ENCODE measurements at regions not wholly inside any gene's neighbourhood (a gene's known extent, or its start where the extent isn't known, plus 50 kb on each side); places are given as distances from the start of the nearest gene placed in this dataset.

GRCh38 chr4:153931804-153932203 lies 142.9 kb upstream of the SFRP2 start:
- WGBS (ENCODE audit: insufficient coverage), result 100% methylated on average over 1 of the region's 1 CpG

GRCh38 chr4:153929675-153930074 lies 140.8 kb upstream of the SFRP2 start:
- Mint-ChIP-seq H3K27ac (no peak overlapping the region), H3K9me3 (no peaks in the 10 kb centered on the region), H3K27me3 (peaks cover 10 to 26% of the 10 kb centered on the region in 2 donors), H3K4me1 (no peaks in the 10 kb centered on the region), H3K36me3 (no peaks in the 10 kb centered on the region), H3K4me3 (no peak overlapping the region)
- Histone ChIP-seq H3K36me3 (ENCODE audit: control insufficient read depth in 2 of 2, extremely low read depth in 1 of 2, insufficient read depth in 1 of 2, low read length in 1 of 2) (no peaks in the 10 kb centered on the region), H3K27me3 (replicated peaks in 1 of 2; ENCODE audit: control insufficient read depth in 2 of 2, extremely low read depth in 1 of 2, insufficient read depth in 2 of 2, low read length in 1 of 2) (peaks cover 0 to 8% of the 10 kb centered on the region in 2 experiments), H3K4me3 (ENCODE audit: control insufficient read depth in 1 of 2, extremely low read depth in 1 of 2, low read length in 1 of 2) (no peak overlapping the region), H3K27ac (ENCODE audit: low read length) (no peak overlapping the region), H3K9me3 (no peaks in the 10 kb centered on the region), H3K4me1 (ENCODE audit: control insufficient read depth in 1 of 2, extremely low read depth in 1 of 2, insufficient read depth in 2 of 2, low read length in 2 of 2) (no peaks in the 10 kb centered on the region)
- WGBS (ENCODE audit: insufficient coverage), result no CpG with 5 or more reads among the region's 5 CpGs
- CTCF ChIA-PET, result no interaction called here
- DNase-seq, result no peak
- ATAC-seq (replicated peaks in 1 of 4), result no peak
- POLR2A ChIA-PET, result no interaction called here

More at GRCh38 chr4:153931804-153932203, 142.9 kb upstream of the SFRP2 start:
- peaks cover 0 to 8% of the 10 kb centered on the region in 2 experiments for H3K27me3 ChIP-seq (replicated peaks in 1 of 2; ENCODE audit: control insufficient read depth in 2 of 2, extremely low read depth in 1 of 2, insufficient read depth in 2 of 2, low read length in 1 of 2)
- Mint-ChIP-seq H3K27ac (no peak overlapping the region), H3K4me3 (no peak overlapping the region), H3K27me3 (peaks cover 19 to 32% of the 10 kb centered on the region in 2 donors), H3K4me1 (peaks cover 0 to 2% (median 0%) of the 10 kb centered on the region in 3 donors), H3K36me3 (no peaks in the 10 kb centered on the region), H3K9me3 (no peaks in the 10 kb centered on the region)
- H3K36me3 ChIP-seq (ENCODE audit: control insufficient read depth in 2 of 2, extremely low read depth in 1 of 2, insufficient read depth in 1 of 2, low read length in 1 of 2), result no peaks in the 10 kb centered on the region
- ChIA-PET POLR2A (no interaction called here), CTCF (no interaction called here)
- DNase-seq (no peak), ATAC-seq (replicated peaks in 1 of 4) (no peak)
- no peaks in the 10 kb centered on the region for H3K4me1 ChIP-seq (ENCODE audit: control insufficient read depth in 1 of 2, extremely low read depth in 1 of 2, insufficient read depth in 2 of 2, low read length in 2 of 2)
- no peaks in the 10 kb centered on the region for H3K9me3 ChIP-seq
- H3K4me3 ChIP-seq (ENCODE audit: control insufficient read depth in 1 of 2, extremely low read depth in 1 of 2, low read length in 1 of 2), result no peak overlapping the region
- no peak overlapping the region for H3K27ac ChIP-seq (ENCODE audit: low read length)

- ChIA-PET CTCF (no interaction called here), POLR2A (interaction anchor here (0.5 to 0.7 kb wide), 2 partner anchors 108 to 291 kb away, joined by 3 read pairs; no protein-coding TSS in a partner anchor)
- Histone ChIP-seq H3K27me3 (replicated peaks in 1 of 2; ENCODE audit: control insufficient read depth in 2 of 2, extremely low read depth in 1 of 2, insufficient read depth in 2 of 2, low read length in 1 of 2) (peaks cover 0 to 5% of the 10 kb centered on the region in 2 experiments), H3K36me3 (ENCODE audit: control insufficient read depth in 2 of 2, extremely low read depth in 1 of 2, insufficient read depth in 1 of 2, low read length in 1 of 2) (no peaks in the 10 kb centered on the region), H3K4me3 (ENCODE audit: control insufficient read depth in 1 of 2, extremely low read depth in 1 of 2, low read length in 1 of 2) (no peak overlapping the region), H3K9me3 (no peaks in the 10 kb centered on the region), H3K27ac (ENCODE audit: low read length) (no peak overlapping the region), H3K4me1 (ENCODE audit: control insufficient read depth in 1 of 2, extremely low read depth in 1 of 2, insufficient read depth in 2 of 2, low read length in 2 of 2) (no peaks in the 10 kb centered on the region)
- DNase-seq, result no peak
- Mint-ChIP-seq H3K36me3 (no peaks in the 10 kb centered on the region), H3K4me1 (no peaks in the 10 kb centered on the region), H3K9me3 (no peaks in the 10 kb centered on the region), H3K4me3 (no peak overlapping the region), H3K27ac (no peak overlapping the region), H3K27me3 (peaks cover 4 to 18% of the 10 kb centered on the region in 2 donors)
- ATAC-seq (replicated peaks in 1 of 4), result no peak
- 59% methylated on average over 3 of the region's 5 CpGs for WGBS (ENCODE audit: insufficient coverage)
Observed at GRCh38 chr4:153927451-153927850, 138.6 kb upstream of the SFRP2 start.

GRCh38 chr4:153922148-153922547 lies 133.3 kb upstream of the SFRP2 start:
- no CpG with 5 or more reads among the region's 2 CpGs for WGBS (ENCODE audit: insufficient coverage)

GRCh38 chr4:153919667-153920066 lies 130.8 kb upstream of the SFRP2 start:
- CTCF ChIA-PET, result no interaction called here
- WGBS (ENCODE audit: insufficient coverage), result 100% methylated on average over 1 of the region's 3 CpGs
- H3K27ac ChIP-seq (ENCODE audit: low read length), result no peak overlapping the region
- ATAC-seq (replicated peaks in 1 of 4) (no peak), DNase-seq (no peak)
- H3K9me3 Mint-ChIP-seq, result no peaks in the 10 kb centered on the region
- H3K36me3 Mint-ChIP-seq, result no peaks in the 10 kb centered on the region
- no peak overlapping the region for H3K4me3 ChIP-seq (ENCODE audit: control insufficient read depth in 1 of 2, extremely low read depth in 1 of 2, low read length in 1 of 2)
- H3K4me1 ChIP-seq (ENCODE audit: control insufficient read depth in 1 of 2, extremely low read depth in 1 of 2, insufficient read depth in 2 of 2, low read length in 2 of 2), result peaks cover 0 to 2% of the 10 kb centered on the region in 2 experiments
- no peaks in the 10 kb centered on the region for H3K36me3 ChIP-seq (ENCODE audit: control insufficient read depth in 2 of 2, extremely low read depth in 1 of 2, insufficient read depth in 1 of 2, low read length in 1 of 2)
- H3K27me3 Mint-ChIP-seq, result peaks cover 0 to 4% of the 10 kb centered on the region in 2 donors
- no peaks in the 10 kb centered on the region for H3K9me3 ChIP-seq
- H3K4me1 Mint-ChIP-seq, result peaks cover 0 to 4% (median 0%) of the 10 kb centered on the region in 3 donors
- POLR2A ChIA-PET, result no interaction called here
- no peak overlapping the region for H3K4me3 Mint-ChIP-seq
- H3K27ac Mint-ChIP-seq, result no peak overlapping the region
- no peaks in the 10 kb centered on the region for H3K27me3 ChIP-seq (replicated peaks in 1 of 2; ENCODE audit: control insufficient read depth in 2 of 2, extremely low read depth in 1 of 2, insufficient read depth in 2 of 2, low read length in 1 of 2)

More at GRCh38 chr4:153922148-153922547, 133.3 kb upstream of the SFRP2 start:
- no peak overlapping the region for H3K4me3 ChIP-seq (ENCODE audit: control insufficient read depth in 1 of 2, extremely low read depth in 1 of 2, low read length in 1 of 2)
- H3K4me1 ChIP-seq (ENCODE audit: control insufficient read depth in 1 of 2, extremely low read depth in 1 of 2, insufficient read depth in 2 of 2, low read length in 2 of 2), result peaks cover 0 to 2% of the 10 kb centered on the region in 2 experiments
- DNase-seq (no peak), ATAC-seq (replicated peaks in 1 of 4) (no peak)
- POLR2A ChIA-PET, result no interaction called here
- Mint-ChIP-seq H3K27ac (no peak overlapping the region), H3K9me3 (no peaks in the 10 kb centered on the region), H3K4me3 (no peak overlapping the region), H3K36me3 (no peaks in the 10 kb centered on the region), H3K27me3 (peaks cover 0 to 4% of the 10 kb centered on the region in 2 donors), H3K4me1 (no peaks in the 10 kb centered on the region)
- no peaks in the 10 kb centered on the region for H3K27me3 ChIP-seq (replicated peaks in 1 of 2; ENCODE audit: control insufficient read depth in 2 of 2, extremely low read depth in 1 of 2, insufficient read depth in 2 of 2, low read length in 1 of 2)
- CTCF ChIA-PET, result no interaction called here
- H3K27ac ChIP-seq (ENCODE audit: low read length), result no peak overlapping the region
- H3K9me3 ChIP-seq, result no peaks in the 10 kb centered on the region
- no peaks in the 10 kb centered on the region for H3K36me3 ChIP-seq (ENCODE audit: control insufficient read depth in 2 of 2, extremely low read depth in 1 of 2, insufficient read depth in 1 of 2, low read length in 1 of 2)

- DNase-seq (no peak), ATAC-seq (replicated peaks in 1 of 4) (no peak)
- Mint-ChIP-seq H3K4me1 (peaks cover 0 to 4% (median 0%) of the 10 kb centered on the region in 3 donors), H3K36me3 (no peaks in the 10 kb centered on the region), H3K27me3 (peaks cover 10 to 17% of the 10 kb centered on the region in 2 donors), H3K9me3 (no peaks in the 10 kb centered on the region), H3K27ac (no peak overlapping the region), H3K4me3 (no peak overlapping the region)
- H3K27me3 ChIP-seq (replicated peaks in 1 of 2; ENCODE audit: control insufficient read depth in 2 of 2, extremely low read depth in 1 of 2, insufficient read depth in 2 of 2, low read length in 1 of 2), result peaks cover 0 to 3% of the 10 kb centered on the region in 2 experiments
- CTCF ChIA-PET, result no interaction called here
- POLR2A ChIA-PET, result no interaction called here
- H3K27ac ChIP-seq (ENCODE audit: low read length), result no peak overlapping the region
- H3K9me3 ChIP-seq, result no peaks in the 10 kb centered on the region
- H3K4me1 ChIP-seq (ENCODE audit: control insufficient read depth in 1 of 2, extremely low read depth in 1 of 2, insufficient read depth in 2 of 2, low read length in 2 of 2), result no peaks in the 10 kb centered on the region
- WGBS (ENCODE audit: insufficient coverage), result 10% methylated on average over 2 of the region's 5 CpGs
- H3K4me3 ChIP-seq (ENCODE audit: control insufficient read depth in 1 of 2, extremely low read depth in 1 of 2, low read length in 1 of 2), result no peak overlapping the region
- no peaks in the 10 kb centered on the region for H3K36me3 ChIP-seq (ENCODE audit: control insufficient read depth in 2 of 2, extremely low read depth in 1 of 2, insufficient read depth in 1 of 2, low read length in 1 of 2)
Observed at GRCh38 chr4:153916273-153916755, 127.4 kb upstream of the SFRP2 start.

GRCh38 chr4:153912301-153912700 lies 123.4 kb upstream of the SFRP2 start:
- H3K4me1 Mint-ChIP-seq, result peaks cover 5 to 11% (median 7%) of the 10 kb centered on the region in 3 donors
- ChIA-PET POLR2A (no interaction called here), CTCF (no interaction called here)
- no peak overlapping the region for H3K27ac Mint-ChIP-seq
- Histone ChIP-seq H3K27ac (ENCODE audit: low read length) (no peak overlapping the region), H3K4me1 (ENCODE audit: control insufficient read depth in 1 of 2, extremely low read depth in 1 of 2, insufficient read depth in 2 of 2, low read length in 2 of 2) (peaks cover 0 to 2% of the 10 kb centered on the region in 2 experiments), H3K36me3 (ENCODE audit: control insufficient read depth in 2 of 2, extremely low read depth in 1 of 2, insufficient read depth in 1 of 2, low read length in 1 of 2) (no peaks in the 10 kb centered on the region), H3K27me3 (replicated peaks in 1 of 2; ENCODE audit: control insufficient read depth in 2 of 2, extremely low read depth in 1 of 2, insufficient read depth in 2 of 2, low read length in 1 of 2) (peaks cover 0 to 3% of the 10 kb centered on the region in 2 experiments), H3K9me3 (no peaks in the 10 kb centered on the region), H3K4me3 (ENCODE audit: control insufficient read depth in 1 of 2, extremely low read depth in 1 of 2, low read length in 1 of 2) (no peak overlapping the region)
- ATAC-seq (replicated peaks in 1 of 4) (no peak), DNase-seq (no peak)
- peaks cover 11 to 16% of the 10 kb centered on the region in 2 donors for H3K27me3 Mint-ChIP-seq
- H3K9me3 Mint-ChIP-seq, result no peaks in the 10 kb centered on the region
- no peaks in the 10 kb centered on the region for H3K36me3 Mint-ChIP-seq
- H3K4me3 Mint-ChIP-seq, result no peak overlapping the region

All from T-cell (primary cell).